ENCODE measurements at regions not wholly inside any gene's neighbourhood (a gene's known extent, or its start where the extent isn't known, plus 50 kb on each side); places are given as distances from the start of the nearest gene placed in this dataset.

- TF ChIP-seq CTCF (IDR thresholded peaks at IDR 0.05) (no peak), EP300 (IDR thresholded peaks at IDR 0.05) (no peak), POLR2A (IDR thresholded peaks at IDR 0.05) (no peak), POLR2AphosphoS5 (IDR thresholded peaks at IDR 0.05) (no peak)
These were observed 137.7 kb upstream of the NMUR2 start for GRCh38 chr5:152542741-152543140.
